A673 (cell line): ENCODE measurements at regions not wholly inside any gene's neighbourhood (a gene's known extent, or its start where the extent isn't known, plus 50 kb on each side); places are given as distances from the start of the nearest gene placed in this dataset.

Experiments used
- BruUV-seq: library from RNA; stranded (reverse); fragments of 400-500 nt; replicated peaks from 2 replicates; lab custom pipeline; 2021; lab: Mats Ljungman, UMichigan
- CTCF ChIA-PET: fragments of 300-600 bp; sonication (Branson Sonifier 250); formaldehyde crosslinking; loops from one replicate; lab custom pipeline; 2022; ENCODE audit warnings: antibody characterized with exemption; lab: Charles Lee
- POLR2A ChIA-PET: fragments of 300-600 bp; sonication (Branson Sonifier 250); formaldehyde crosslinking; loops from one replicate; lab custom pipeline; 2022; ENCODE audit warnings: antibody characterized with exemption; ENCODE audit not compliant: low non-redundant PET; lab: Charles Lee
- DNase-seq: peaks from one replicate; pipeline ENCODE4 v3.0.0-alpha.2; 2015; ENCODE audit warnings: low spot score
- H3K27ac ChIP-seq: fragments of 200-600 bp; sonication (generic); 2 replicates; pipeline ENCODE4 v1.5.1; 2016; ENCODE audit warnings: mixed run types, low read depth, mild to moderate bottlenecking, mixed read lengths, antibody characterized with exemption, low read length; ENCODE audit not compliant: poor library complexity, severe bottlenecking
- H3K27me3 ChIP-seq: fragments of 200-600 bp; sonication (generic); replicated peaks from 2 replicates; pipeline ENCODE4 v1.6.1; 2017; ENCODE audit warnings: mixed run types, low read depth, mild to moderate bottlenecking, mixed read lengths, antibody characterized with exemption, low read length; ENCODE audit not compliant: insufficient read depth, poor library complexity
- H3K36me3 ChIP-seq: fragments of 200-600 bp; sonication (generic); 2 replicates; pipeline ENCODE4 v1.6.1; 2016; ENCODE audit warnings: mixed run types, mild to moderate bottlenecking, mixed read lengths, antibody characterized with exemption, low read length; ENCODE audit not compliant: insufficient read depth, poor library complexity, severe bottlenecking
- H3K4me1 ChIP-seq: fragments of 200-600 bp; sonication (generic); 2 replicates; pipeline ENCODE4 v1.6.1; 2017; ENCODE audit warnings: mixed run types, mild to moderate bottlenecking, mixed read lengths, antibody characterized with exemption, low read length; ENCODE audit not compliant: insufficient read depth, poor library complexity, severe bottlenecking
- H3K4me3 ChIP-seq: fragments of 200-600 bp; sonication (generic); 2 replicates; pipeline ENCODE4 v1.5.1; 2016; ENCODE audit warnings: low read depth, mixed run types, mild to moderate bottlenecking, mixed read lengths, low read length; ENCODE audit not compliant: poor library complexity, severe bottlenecking
- H3K9me3 ChIP-seq: fragments of 200-600 bp; sonication (generic); 2 replicates; pipeline ENCODE4 v1.6.1; 2016; ENCODE audit warnings: mixed run types, low read depth, mild to moderate bottlenecking, mixed read lengths, antibody characterized with exemption, low read length; ENCODE audit not compliant: poor library complexity, severe bottlenecking
- CTCF ChIP-seq: fragments of 300-800, 200-600 bp; sonication (generic); conservative IDR thresholded peaks from 2 replicates; pipeline ENCODE4 v1.5.1; 2017; ENCODE audit warnings: low read depth, mild to moderate bottlenecking, antibody characterized with exemption, low read length, moderate library complexity, mixed read lengths
- EZH2 ChIP-seq: fragments of 200-600 bp; sonication (generic); IDR thresholded peaks from 2 replicates; pipeline ENCODE4 v1.6.1; 2017; ENCODE audit warnings: borderline replicate concordance, low read depth, mild to moderate bottlenecking, mixed read lengths, antibody characterized with exemption, low read length; ENCODE audit not compliant: poor library complexity, severe bottlenecking
- intact Hi-C: fragments of 100-400 bp; cut with micrococcal nuclease; formaldehyde crosslinking; loops from one replicate; pipeline ENCODE4 v1.10.0; 2022; ENCODE audit not compliant: unreplicated experiment

- BruUV-seq: no TSS peak
- TF ChIP-seq CTCF (no peak), EZH2 (no peak)
- no peaks in the 10 kb centered on the region for H3K36me3 ChIP-seq
- no peaks in the 10 kb centered on the region for H3K4me1 ChIP-seq
- H3K27ac ChIP-seq: no peak overlapping the region
- no peak overlapping the region for H3K4me3 ChIP-seq
- no peaks in the 10 kb centered on the region for H3K27me3 ChIP-seq
- peaks cover 5% of the 10 kb centered on the region for H3K9me3 ChIP-seq
- ChIA-PET POLR2A (no interaction called here), CTCF (no interaction called here)
- DNase-seq: no peak
- intact Hi-C loops: no loop called here
Observed at GRCh38 chr9:108376140-108376539, 479.6 kb downstream of the ACTL7B start.

- no peaks in the 10 kb centered on the region for H3K4me1 ChIP-seq
- H3K36me3 ChIP-seq: no peaks in the 10 kb centered on the region
- H3K4me3 ChIP-seq: no peak overlapping the region
- ChIA-PET POLR2A (no interaction called here), CTCF (no interaction called here)
- TF ChIP-seq EZH2: no peak
- TF ChIP-seq CTCF: no peak
- DNase-seq: no peak
- no TSS peak for BruUV-seq
- H3K9me3 ChIP-seq: peaks cover 5% of the 10 kb centered on the region
- intact Hi-C loops: no loop called here
- no peaks in the 10 kb centered on the region for H3K27me3 ChIP-seq
- no peak overlapping the region for H3K27ac ChIP-seq
Observed at GRCh38 chr9:108374626-108375025, 481.2 kb downstream of the ACTL7B start.

- H3K36me3 ChIP-seq: no peaks in the 10 kb centered on the region
- ChIA-PET CTCF (no interaction called here), POLR2A (no interaction called here)
- no peak for DNase-seq
- H3K4me1 ChIP-seq: no peaks in the 10 kb centered on the region
- H3K27me3 ChIP-seq: no peaks in the 10 kb centered on the region
- TF ChIP-seq CTCF (no peak), EZH2 (no peak)
- intact Hi-C loops: no loop called here
- BruUV-seq: no TSS peak
- no peak overlapping the region for H3K4me3 ChIP-seq
- no peak overlapping the region for H3K27ac ChIP-seq
- H3K9me3 ChIP-seq: no peaks in the 10 kb centered on the region
Observed at GRCh38 chr9:108367188-108367587, 488.6 kb downstream of the ACTL7B start.

- Histone ChIP-seq H3K27ac (no peak overlapping the region), H3K27me3 (no peaks in the 10 kb centered on the region), H3K4me3 (no peak overlapping the region), H3K36me3 (no peaks in the 10 kb centered on the region), H3K4me1 (no peaks in the 10 kb centered on the region), H3K9me3 (no peaks in the 10 kb centered on the region)
- BruUV-seq: no TSS peak
- no peak for TF ChIP-seq EZH2
- TF ChIP-seq CTCF: no peak
- no peak for DNase-seq
- ChIA-PET POLR2A (no interaction called here), CTCF (no interaction called here)
- intact Hi-C loops: no loop called here
Observed at GRCh38 chr9:108363311-108363710, 492.5 kb downstream of the ACTL7B start.
